OCI-LY7 (cell line): ENCODE measurements at regions not wholly inside any gene's neighbourhood (a gene's known extent, or its start where the extent isn't known, plus 50 kb on each side); places are given as distances from the start of the nearest gene placed in this dataset.

Experiments used
- BruUV-seq: library from RNA; stranded (reverse); fragments of 400-500 nt; replicated peaks from 2 replicates; lab custom pipeline; 2021; lab: Mats Ljungman, UMichigan
- CTCF ChIA-PET: fragments of 300-600 bp; sonication (Branson Sonifier 250); formaldehyde crosslinking; loops from one replicate; lab custom pipeline; 2022; ENCODE audit warnings: antibody characterized with exemption; ENCODE audit not compliant: unreplicated experiment; lab: Charles Lee
- POLR2A ChIA-PET: fragments of 300-600 bp; sonication (Branson Sonifier 250); formaldehyde crosslinking; loops from one replicate; lab custom pipeline; 2022; ENCODE audit warnings: antibody characterized with exemption; lab: Charles Lee
- DNase-seq: peaks from one replicate; pipeline ENCODE4 v3.0.0-alpha.2; 2015; ENCODE audit warnings: low spot score
- H2AFZ ChIP-seq: fragments of 200-600 bp; sonication (generic), shearing (Covaris generic); 2 replicates; pipeline ENCODE4 v1.6.1; 2014; ENCODE audit warnings: mild to moderate bottlenecking, antibody characterized with exemption, low read length, moderate library complexity
- H3K27ac ChIP-seq: fragments of 200-600 bp; sonication (generic); 2 replicates; pipeline ENCODE4 v1.5.1; 2014; ENCODE audit warnings: mixed run types, low read depth, mild to moderate bottlenecking, moderate library complexity, low read length, inconsistent platforms; ENCODE audit not compliant: poor library complexity, severe bottlenecking
- H3K36me3 ChIP-seq: fragments of 200-600 bp; sonication (generic); 2 replicates; pipeline ENCODE4 v1.6.1; 2014; ENCODE audit warnings: mild to moderate bottlenecking, antibody characterized with exemption, low read length, moderate library complexity, mixed read lengths; ENCODE audit not compliant: insufficient read depth
- H3K4me1 ChIP-seq: fragments of 200-600 bp; sonication (generic); 2 replicates; pipeline ENCODE4 v1.5.1; 2014; ENCODE audit warnings: mild to moderate bottlenecking, low read length; ENCODE audit not compliant: insufficient read depth, poor library complexity, severe bottlenecking
- H3K4me2 ChIP-seq: fragments of 200-600 bp; sonication (generic); 2 replicates; pipeline ENCODE4 v1.6.1; 2014; ENCODE audit warnings: mild to moderate bottlenecking, low read length
- H3K4me3 ChIP-seq: fragments of 200-600 bp; sonication (generic); 2 replicates; pipeline ENCODE4 v1.5.1; 2014; ENCODE audit warnings: mild to moderate bottlenecking, low read depth, low read length; ENCODE audit not compliant: poor library complexity, severe bottlenecking
- H3K79me2 ChIP-seq: fragments of 200-600 bp; sonication (generic); 2 replicates; pipeline ENCODE4 v1.6.1; 2016; ENCODE audit warnings: low read depth, mild to moderate bottlenecking, low read length, moderate library complexity, mixed read lengths; ENCODE audit not compliant: insufficient read depth
- H3K9me2 ChIP-seq: fragments of 200-600 bp; sonication (generic); 2 replicates; pipeline ENCODE4 v1.6.1; 2016; ENCODE audit warnings: mild to moderate bottlenecking, low read length, mixed read lengths; ENCODE audit not compliant: insufficient read depth
- H3K9me3 ChIP-seq: fragments of 200-600 bp; sonication (generic); 2 replicates; pipeline ENCODE4 v1.6.1; 2014; ENCODE audit warnings: mild to moderate bottlenecking, mixed run types, low read length, mixed read lengths
- H4K20me1 ChIP-seq: fragments of 200-600 bp; sonication (generic); 2 replicates; pipeline ENCODE4 v1.6.1; 2014; ENCODE audit warnings: mild to moderate bottlenecking, antibody characterized with exemption, low read length, moderate library complexity, mixed read lengths; ENCODE audit not compliant: insufficient read depth
- EZH2phosphoT487 ChIP-seq: fragments of 200-600 bp; sonication (generic); IDR thresholded peaks from 2 replicates; pipeline ENCODE4 v1.6.1; 2018; ENCODE audit warnings: low read depth, borderline replicate concordance, mild to moderate bottlenecking, mixed run types, antibody characterized with exemption, low read length, moderate library complexity, mixed read lengths
- intact Hi-C: fragments of 100-400 bp; cut with micrococcal nuclease; formaldehyde crosslinking; loops from one replicate; pipeline ENCODE4 v1.10.0; 2022; ENCODE audit not compliant: unreplicated experiment
- TF ChIP-seq, protein P1 (sequence below): fragments of 200-600 bp; sonication (generic); conservative IDR thresholded peaks from 2 replicates; pipeline ENCODE4 v1.5.1; 2014; ENCODE audit warnings: mild to moderate bottlenecking, antibody characterized with exemption, low read length, moderate library complexity, mixed read lengths

DNA sequence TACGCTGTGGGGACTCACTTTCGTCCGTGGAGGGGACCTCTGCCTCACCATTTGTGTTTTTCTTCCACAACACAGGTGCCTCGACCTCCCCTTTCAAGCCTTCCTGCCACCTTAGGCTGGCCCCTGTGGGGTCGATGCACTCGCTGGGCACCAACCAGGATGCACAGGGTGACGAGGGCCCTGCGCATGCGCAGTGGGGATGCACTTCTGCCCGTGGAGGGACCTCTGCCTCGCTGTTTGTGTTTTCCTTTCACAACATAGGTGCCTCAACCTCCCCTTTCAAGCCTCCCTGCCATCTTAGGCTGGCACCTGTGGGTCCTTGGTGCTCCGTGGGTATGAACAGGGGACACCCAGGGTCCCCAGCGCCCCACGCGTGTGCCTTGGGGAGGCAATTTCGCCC is 356.8 kb downstream of the ALG10 start:
- DNase-seq = no peak
- H3K9me2 ChIP-seq = no peaks in the 10 kb centered on the region
- H3K9me3 ChIP-seq = no peaks in the 10 kb centered on the region
- H2AFZ ChIP-seq = no peak overlapping the region
- TF ChIP-seq, protein P1, sequence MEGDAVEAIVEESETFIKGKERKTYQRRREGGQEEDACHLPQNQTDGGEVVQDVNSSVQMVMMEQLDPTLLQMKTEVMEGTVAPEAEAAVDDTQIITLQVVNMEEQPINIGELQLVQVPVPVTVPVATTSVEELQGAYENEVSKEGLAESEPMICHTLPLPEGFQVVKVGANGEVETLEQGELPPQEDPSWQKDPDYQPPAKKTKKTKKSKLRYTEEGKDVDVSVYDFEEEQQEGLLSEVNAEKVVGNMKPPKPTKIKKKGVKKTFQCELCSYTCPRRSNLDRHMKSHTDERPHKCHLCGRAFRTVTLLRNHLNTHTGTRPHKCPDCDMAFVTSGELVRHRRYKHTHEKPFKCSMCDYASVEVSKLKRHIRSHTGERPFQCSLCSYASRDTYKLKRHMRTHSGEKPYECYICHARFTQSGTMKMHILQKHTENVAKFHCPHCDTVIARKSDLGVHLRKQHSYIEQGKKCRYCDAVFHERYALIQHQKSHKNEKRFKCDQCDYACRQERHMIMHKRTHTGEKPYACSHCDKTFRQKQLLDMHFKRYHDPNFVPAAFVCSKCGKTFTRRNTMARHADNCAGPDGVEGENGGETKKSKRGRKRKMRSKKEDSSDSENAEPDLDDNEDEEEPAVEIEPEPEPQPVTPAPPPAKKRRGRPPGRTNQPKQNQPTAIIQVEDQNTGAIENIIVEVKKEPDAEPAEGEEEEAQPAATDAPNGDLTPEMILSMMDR = no peak
- TF ChIP-seq EZH2phosphoT487 = no peak
- no peaks in the 10 kb centered on the region for H3K4me1 ChIP-seq
- ChIA-PET CTCF (no interaction called here), POLR2A (no interaction called here)
- H3K79me2 ChIP-seq = no peaks in the 10 kb centered on the region
- H3K36me3 ChIP-seq = no peaks in the 10 kb centered on the region
- no peak overlapping the region for H3K4me2 ChIP-seq
- no peak overlapping the region for H3K4me3 ChIP-seq
- no peaks in the 10 kb centered on the region for H4K20me1 ChIP-seq
- no TSS peak for BruUV-seq
- intact Hi-C loops = no loop called here
- no peak overlapping the region for H3K27ac ChIP-seq

DNA sequence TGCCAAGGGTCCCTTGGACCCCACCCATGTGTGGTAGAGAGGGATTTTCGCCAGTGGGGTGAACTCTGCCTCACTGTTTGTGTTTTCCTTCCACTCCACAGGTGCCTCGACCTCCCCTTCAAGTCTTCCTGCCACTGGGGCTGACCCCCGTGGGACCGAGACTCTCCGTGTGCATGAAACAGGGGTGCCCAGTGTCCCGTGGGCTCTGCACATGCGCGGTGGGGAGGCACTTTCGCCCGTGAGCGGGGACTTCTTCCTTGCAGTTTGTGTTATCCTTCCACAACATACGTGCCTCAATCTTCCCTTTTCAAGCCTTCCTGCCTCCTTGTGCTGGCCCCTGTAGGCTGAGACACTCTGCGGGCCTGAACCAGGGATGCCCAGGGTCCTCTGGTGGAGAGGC is 362.4 kb downstream of the ALG10 start:
- CTCF ChIA-PET = no interaction called here
- Histone ChIP-seq H3K36me3 (no peaks in the 10 kb centered on the region), H3K9me3 (0 out of 2 replicates have a peak, but pooled peaks cover 6% of the 10 kb centered on the region), H3K4me3 (no peak overlapping the region), H4K20me1 (no peaks in the 10 kb centered on the region), H2AFZ (no peak overlapping the region), H3K9me2 (no peaks in the 10 kb centered on the region), H3K4me2 (no peak overlapping the region), H3K79me2 (no peaks in the 10 kb centered on the region), H3K4me1 (no peaks in the 10 kb centered on the region), H3K27ac (no peak overlapping the region)
- TF ChIP-seq, protein P1 = no peak
- no peak for TF ChIP-seq EZH2phosphoT487
- DNase-seq = no peak
- no TSS peak for BruUV-seq
- intact Hi-C loops = no loop called here
- POLR2A ChIA-PET = no interaction called here

DNA sequence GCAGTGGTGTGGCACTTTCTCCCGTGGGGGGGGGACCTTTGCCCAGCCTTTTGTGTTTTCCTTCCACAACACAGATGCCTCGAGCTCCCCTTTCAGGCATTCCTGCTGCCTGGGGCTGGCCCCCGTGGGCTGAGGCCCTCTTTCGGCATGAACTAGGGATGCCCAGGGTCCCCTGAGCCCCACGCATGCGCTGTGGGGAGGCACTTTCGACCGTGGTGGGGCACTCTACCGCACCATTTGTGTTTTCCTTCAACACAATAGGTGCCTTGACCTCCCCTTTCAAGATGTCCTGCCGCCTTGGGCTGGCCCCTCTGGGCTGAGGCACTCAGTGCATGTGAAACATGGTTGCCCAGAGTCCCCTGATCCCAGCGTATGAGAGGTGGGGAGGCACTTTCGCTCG is 363.7 kb downstream of the ALG10 start:
- intact Hi-C loops = no loop called here

More for the DNA sequence above, 363.7 kb downstream of the ALG10 start:
- Histone ChIP-seq H3K9me2 (no peaks in the 10 kb centered on the region), H3K79me2 (no peaks in the 10 kb centered on the region), H3K36me3 (no peaks in the 10 kb centered on the region), H3K27ac (no peak overlapping the region), H4K20me1 (no peaks in the 10 kb centered on the region), H3K4me1 (no peaks in the 10 kb centered on the region), H3K4me3 (no peak overlapping the region), H3K9me3 (0 out of 2 replicates have a peak, but pooled peaks cover 6% of the 10 kb centered on the region), H2AFZ (no peak overlapping the region), H3K4me2 (no peak overlapping the region)
- no TSS peak for BruUV-seq
- TF ChIP-seq EZH2phosphoT487 = no peak
- TF ChIP-seq, protein P1 = no peak
- ChIA-PET CTCF (no interaction called here), POLR2A (no interaction called here)
- DNase-seq = no peak
